Activated T-cell treated with anti-CD3 and anti-CD28 coated beads for 4 hours (primary cell): ENCODE measurements at regions not wholly inside any gene's neighbourhood (a gene's known extent, or its start where the extent isn't known, plus 50 kb on each side); places are given as distances from the start of the nearest gene placed in this dataset.

Experiments
- DNase-seq: peaks from one replicate; pipeline ENCODE4 v3.0.0-alpha.2; 2020

DNA sequence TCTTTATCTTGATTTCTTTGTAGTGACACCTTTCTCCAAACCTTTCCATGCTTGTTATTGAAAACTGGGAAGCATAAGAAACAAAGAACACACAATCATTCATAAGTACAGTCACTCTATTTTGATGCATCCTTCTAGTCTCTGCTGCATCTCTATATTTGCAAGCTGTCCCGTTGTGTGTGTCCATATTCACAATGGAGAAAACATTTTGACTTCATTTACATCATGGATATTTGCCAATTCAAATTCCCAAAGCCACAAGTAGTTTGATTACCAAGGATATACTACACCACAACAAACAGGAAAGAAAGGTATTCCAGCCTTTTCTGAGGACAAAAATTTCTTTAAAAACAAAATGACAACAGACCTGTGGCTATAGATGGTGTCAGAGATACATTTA, 673.8 kb downstream of the STIM2 start:
- no peak for DNase-seq

DNA sequence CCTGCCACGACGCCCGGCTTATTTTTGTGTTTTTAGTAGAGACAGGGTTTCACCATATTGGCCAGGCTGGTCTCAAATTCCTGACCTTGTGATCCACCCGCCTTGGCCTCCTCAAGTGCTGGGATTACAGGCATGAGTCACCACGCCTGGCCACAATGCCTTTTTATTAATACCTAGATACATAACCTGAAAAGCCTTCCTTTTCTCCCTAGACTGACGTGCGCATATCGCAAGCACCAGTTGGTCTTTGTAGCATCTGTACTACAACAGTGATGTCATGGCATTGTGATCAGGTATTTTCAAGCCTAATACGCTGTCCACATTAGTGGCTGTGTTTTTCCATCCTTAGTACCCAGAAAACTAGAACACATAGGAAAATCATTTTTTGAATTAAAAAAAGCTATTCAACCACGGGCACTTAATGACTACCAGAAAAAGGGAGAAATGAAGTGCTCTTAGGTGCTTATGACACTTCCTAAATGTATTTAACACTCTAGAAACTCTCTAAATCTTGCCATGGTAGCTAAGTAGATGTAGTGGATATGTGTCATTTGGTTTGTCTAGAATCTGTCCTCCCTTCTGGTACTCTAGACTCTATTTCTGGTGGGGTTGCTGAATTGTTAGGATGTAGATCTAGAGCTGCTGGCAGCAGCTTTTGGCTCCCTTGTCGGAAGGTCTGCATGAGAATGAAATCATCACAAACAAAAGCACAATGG, 707.8 kb downstream of the STIM2 start:
- no peak for DNase-seq

DNA sequence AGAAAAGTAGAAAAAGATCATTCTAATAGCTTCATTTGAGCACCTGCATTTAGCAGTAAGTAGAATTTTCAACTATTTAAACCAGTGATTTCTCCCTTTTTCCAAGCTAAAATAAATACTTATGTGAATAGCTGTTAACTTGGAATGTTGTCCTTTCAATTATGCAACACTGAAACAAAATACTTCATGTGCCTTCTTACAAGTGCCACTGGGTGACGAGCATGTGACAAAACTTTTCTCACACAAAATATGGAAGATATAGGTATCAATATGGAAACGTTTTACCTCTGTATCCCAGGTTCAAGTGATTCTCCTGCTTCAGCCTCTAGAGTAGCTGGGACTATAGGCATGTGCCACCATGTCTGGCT, 708.3 kb downstream of the STIM2 start:
- DNase-seq: no peak

DNA sequence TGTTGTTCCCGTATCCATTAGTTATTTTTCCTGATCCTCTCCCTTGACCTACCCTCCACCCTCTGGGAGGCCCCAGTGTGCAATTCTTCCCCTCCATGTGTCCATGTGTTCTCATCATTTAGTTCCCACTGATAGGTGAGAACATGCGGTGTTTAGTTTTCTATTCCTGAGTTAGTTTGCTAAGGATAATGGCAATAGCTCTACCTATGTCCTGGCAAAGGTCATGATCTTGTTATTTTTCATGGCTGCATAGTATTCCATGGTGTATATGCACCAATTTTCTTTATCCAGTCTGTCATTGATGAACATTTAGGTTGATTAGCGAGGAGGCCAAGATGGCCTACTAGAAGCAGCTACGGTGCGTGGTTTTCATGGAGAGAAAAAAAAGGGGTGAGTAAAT, 714.1 kb downstream of the STIM2 start:
- no peak for DNase-seq

DNA sequence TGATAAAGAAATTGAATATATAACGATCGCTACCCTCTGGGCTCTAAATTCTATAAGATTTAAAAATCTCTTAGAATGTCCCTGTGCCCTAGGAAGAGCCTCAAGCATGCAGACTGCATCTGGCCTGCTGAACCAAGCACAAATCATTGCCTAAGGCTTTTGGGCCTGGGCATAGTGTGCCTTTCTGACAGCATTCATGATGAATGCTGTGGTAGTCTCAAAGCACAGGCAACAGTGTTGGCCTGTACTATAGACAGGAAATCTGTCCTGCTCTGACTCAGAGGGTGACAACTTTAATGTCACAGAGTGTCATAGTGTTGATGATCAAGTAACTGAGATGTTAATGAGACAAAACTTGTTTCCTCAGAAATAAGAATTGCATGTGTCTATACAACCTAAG, 717.3 kb downstream of the STIM2 start:
- DNase-seq: no peak

DNA sequence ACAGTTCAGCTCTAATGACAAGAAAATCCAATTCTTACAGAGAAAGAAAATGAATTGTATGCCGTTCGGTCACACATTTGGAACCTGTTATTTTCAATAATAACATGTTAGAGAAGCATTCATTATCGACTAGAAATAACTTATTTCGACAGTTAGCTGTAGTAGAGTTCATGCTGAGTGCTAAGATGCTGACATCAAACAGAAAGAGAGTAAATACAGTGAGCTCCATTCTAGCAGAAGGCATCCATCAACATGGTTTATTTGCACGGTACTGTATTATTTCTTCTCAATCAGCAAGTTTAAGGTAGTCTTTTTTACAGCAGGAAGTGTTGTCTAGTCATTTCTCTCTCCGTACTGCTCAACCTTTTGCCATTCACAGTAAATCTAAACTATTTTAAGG, 732.1 kb downstream of the STIM2 start:
- no peak for DNase-seq

DNA sequence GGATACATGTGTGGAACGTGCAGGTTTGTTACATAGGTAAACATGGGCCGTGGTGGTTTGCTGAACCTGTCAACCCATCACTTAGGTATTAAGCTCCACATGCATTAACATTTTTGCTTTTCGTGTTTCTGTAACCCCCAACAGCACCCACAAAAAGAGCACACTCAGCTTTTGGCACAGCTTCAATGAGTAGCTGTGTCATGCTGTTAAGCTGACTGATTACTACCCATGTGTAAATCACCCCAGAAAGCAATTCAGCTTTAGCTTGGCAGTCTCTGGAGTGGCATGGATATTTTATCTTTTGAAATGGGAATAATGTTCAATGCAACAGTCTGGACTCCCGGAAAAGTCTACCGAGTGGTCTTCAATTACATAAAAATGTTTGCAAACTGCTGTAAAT, 734.3 kb downstream of the STIM2 start:
- no peak for DNase-seq

DNA sequence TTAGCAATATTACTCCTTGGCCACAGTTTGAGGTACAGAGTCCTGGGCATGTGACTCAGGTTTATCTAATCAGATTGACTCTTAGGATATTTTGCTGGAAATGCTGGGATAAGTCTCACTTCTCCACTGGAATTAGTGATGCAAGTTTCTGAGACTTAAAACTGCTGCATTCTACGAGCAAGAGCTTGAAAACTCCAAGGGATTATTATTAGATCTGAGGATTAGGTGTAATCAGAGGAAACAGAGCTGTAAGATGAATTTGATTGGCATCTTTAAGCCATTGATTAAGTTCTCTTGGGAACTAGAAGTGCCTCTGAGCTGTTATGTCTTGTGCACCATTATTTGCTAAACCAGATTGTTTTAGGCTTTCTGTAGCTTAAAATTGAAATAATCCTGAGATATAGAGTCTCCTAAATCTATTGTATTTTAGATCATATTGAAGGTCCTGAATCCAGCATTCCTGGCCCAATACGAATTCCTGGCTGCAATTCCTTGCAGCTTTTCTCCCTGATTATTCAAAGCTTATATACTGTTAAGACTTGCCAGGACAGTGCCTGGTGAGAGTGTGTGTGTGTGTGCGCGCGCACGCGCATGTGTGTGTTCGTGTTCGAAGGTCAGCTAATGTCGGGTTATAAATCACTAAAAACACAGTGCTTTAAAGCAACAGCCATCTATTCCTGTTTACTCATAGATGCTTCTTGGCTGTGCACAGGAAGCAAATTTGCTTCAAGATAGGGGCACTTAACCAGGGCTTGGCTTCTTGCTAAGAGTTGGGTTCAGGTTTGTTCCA, 735.1 kb downstream of the STIM2 start:
- DNase-seq: no peak

DNA sequence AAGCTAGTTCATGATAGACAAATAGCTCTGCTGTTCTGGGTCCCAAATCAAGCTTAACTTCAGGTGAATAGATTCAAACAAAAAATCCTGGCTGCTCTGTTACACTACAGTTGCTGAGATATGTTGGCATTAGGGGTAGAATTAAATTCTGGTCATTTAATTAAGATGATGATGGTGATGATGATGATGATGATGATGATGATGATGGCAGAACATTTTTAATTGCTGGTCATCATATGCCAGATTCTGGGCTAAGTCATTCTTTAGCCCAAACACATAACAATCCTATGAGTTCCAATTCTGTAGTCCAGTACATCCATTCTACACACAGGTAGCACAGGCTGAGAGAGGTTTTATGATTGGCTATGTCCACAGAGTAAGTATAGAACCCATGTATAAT, 741.5 kb downstream of the STIM2 start:
- no peak for DNase-seq

DNA sequence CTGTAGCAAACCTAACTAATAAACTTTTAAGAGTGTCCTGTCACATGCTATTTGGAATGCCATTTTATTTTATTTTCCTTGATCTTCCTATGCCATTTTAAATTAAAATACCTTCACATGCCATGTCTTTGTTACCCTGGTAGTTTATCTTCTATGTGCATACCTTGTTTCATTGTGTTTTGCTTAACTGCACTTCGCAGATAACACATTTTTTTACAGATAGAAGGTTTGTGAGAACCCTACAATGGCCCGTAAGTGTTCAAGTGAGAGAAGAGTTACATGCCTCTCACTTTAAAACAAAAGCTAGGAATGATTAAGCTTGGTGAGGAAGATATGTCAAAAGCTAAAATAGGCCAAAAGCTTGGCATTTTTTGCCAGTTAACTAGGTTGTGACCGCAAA, 744.1 kb downstream of the STIM2 start:
- DNase-seq: no peak

DNA sequence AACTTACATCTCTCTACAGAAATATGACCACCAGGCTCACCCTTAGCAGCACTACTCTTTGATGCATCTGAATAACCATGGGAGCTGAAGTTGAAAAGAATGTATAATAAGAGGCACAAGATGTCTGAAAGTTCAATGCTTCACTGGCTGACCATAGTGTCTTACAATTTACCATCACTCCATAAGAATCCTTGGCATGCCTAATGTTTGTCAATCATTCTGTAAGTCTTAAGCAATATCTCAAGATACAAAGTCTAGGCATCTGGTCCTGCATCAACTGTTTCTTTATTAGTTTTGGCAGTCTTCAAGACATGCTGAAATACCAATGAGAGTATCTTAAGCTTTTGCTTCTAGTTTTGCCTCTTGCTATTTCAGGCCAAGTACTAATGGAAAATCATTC, 755.5 kb downstream of the STIM2 start:
- DNase-seq: no peak

DNA sequence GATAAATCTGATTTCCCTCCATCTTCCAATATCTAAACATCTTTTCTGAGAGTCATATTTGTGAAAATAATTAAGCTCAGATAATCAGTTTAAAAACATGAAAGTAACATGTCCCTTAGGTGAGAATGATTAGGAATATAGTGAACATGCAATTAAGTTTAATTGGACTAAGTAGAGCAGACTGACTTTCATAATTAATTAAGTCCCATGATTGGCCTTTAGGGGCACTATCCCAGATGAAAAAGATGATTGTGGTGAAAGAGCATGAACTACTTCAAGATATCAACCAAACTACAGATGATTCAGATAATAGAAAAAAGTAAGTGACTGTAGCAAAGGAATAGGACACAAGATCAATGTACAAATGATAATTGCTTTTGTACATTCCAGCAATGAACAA, 758.8 kb downstream of the STIM2 start:
- DNase-seq: no peak

DNA sequence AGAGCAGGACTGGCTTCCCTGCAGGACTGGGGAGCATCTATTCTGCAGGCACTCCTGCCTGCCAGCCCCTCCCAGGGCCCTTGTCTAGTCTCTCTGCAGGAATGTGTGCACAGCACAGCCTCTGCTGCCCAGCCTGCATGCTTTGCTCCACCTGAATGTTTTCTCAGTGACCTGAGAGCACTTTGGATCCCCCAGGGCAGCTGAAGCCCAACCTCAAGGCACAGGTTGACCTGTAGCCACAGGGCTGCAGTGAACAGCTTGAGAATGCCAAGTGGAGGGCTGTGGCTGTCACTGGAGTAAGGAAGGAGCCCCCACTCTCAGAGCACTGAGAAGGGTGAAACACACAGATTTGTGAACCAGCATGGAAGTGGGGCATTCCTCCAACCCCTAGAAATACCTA, 760.2 kb downstream of the STIM2 start:
- no peak for DNase-seq

DNA sequence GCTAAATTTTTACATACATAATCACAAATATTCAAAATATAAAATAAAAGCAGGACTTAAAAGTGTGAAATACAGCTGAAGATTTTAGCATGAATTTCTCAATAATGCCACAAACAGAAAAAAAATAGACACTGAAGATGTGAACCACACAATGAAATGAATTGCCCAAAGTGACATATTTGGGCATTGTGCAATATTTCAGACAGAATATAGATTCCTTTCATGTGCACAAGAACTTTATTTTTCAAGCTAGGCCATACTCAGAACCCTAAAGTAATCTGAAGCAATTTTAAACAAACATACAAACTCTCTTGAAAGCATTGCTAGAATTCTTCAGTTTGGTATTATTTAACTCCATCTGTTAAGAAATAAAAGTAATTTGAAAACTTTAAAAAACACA, 764.1 kb downstream of the STIM2 start:
- DNase-seq: no peak

DNA sequence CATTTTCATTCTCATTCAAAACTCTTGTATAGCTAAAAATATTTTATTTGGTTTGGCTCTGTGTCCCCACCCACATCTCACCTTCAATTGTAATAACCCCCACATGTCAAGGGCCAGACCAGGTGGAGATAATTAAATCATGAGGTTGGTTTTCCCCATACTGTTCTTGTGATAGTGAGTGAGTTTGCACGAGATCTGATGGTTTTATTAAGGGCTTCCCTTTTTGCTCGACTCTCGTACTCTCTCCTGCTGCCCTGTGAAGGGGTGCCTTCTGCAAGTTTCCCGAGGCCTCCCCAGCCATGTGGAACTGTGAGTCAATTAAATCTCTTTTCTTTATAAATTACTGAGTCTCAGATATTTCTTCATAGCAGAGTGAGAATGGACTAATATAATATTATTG, 768.0 kb downstream of the STIM2 start:
- no peak for DNase-seq

DNA sequence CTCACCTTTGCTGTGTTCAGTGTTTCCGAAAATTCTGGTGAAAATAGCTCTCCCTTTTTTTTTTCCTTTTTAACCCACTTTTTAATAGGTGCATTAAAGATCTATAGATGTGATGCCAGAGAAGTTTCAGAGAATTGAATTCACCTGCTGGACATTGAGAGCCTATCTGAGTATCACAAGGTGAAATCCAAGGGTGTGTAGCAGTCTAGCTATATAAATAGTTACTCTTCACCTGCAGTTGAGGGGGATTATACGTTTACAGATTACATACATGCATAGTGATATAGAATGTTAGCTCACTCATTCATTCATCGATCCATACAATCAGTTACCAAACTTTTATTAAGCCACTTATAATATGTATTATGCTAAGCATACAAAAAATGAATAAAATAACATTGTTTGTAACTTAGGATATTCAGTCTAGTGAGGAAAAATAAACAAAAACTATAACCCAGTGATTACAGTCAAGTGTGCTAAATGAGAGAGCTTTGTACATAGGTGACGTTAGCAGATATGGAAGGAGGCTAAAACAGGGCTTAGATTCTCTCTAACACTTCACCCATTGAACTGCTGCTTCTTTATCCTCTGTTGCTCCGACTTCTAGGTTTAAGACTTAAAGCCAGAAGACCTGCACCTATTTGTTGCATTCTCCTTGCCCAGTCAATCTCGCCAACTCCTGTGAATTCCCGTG, 769.0 kb downstream of the STIM2 start:
- no peak for DNase-seq

DNA sequence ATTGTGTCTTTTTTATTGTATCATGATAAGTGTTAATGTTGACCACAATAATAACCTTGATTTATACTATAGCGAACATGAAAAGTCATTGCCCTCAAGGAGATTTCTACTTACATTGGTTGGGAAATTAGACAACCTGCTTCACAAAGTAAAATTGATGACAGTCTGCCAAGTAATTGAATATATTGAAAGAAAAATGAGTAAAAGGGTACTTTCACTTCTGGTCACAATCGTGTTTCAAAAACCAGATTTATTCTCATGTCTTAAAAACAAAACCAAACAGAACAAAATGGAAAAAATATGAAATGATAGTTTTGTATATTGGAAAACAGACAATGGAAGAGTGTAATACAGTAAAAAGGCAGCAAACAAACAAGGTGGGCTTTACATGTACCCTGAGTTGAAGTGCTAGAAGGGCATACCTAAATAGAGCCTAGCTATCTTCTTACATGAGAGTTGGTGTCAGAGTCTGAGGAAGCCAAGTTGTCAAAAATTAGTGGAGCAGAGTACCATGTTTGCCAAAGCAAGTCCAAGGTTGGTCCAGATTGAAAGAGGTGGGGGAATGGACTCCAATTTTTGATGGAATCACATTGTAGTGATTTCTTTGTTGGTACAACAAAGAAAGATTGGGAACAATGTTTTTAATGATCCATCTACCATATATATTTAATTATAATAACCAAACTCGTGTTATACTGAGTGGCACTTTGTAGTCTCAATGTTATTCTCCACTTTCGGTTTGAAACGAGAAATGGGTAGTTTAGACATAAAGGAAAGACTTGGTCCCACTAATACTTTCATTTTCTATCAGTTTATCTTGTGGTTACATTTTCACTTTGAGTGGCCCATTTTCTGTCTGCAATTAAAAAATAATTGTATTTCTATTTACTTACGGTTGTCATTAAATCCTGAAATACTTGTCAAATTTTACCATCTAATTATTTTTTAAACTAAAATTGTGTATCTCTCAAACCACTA, 775.6 kb downstream of the STIM2 start:
- no peak for DNase-seq

DNA sequence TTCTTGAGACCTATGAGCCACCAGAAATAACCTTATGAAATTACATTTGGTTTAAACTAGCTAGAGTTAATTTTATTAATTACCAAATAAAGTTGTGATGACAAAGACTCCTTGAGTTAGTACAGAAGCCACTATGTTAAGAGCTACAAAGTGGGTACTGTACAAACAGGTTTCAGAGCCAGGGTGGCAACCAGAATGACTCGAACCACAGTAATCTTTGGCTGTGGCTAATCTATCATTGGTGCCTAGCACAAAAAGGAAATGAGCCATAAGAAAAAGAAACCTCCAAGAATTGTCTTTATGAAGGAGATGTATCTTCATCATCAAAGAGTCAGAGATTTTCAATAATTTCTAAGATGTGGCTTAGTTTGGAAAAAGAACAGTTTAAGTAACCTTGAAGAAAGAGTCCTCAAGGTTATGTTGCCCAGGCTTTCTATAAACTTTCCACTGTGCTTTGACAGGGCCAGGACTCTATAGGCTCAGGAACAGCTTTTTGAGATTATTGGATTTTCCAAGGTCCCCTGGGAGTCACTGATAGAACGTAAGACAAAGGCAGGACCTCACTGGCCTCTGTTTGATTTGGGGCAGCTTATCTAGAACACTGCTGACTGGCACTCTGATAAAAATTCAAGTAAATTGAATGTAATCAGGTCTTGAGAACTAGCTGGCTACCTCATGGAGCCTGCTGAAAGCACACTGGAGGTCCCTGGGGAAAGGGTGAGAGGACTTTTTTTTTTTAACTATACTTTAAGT, 777.7 kb downstream of the STIM2 start:
- DNase-seq: no peak

DNA sequence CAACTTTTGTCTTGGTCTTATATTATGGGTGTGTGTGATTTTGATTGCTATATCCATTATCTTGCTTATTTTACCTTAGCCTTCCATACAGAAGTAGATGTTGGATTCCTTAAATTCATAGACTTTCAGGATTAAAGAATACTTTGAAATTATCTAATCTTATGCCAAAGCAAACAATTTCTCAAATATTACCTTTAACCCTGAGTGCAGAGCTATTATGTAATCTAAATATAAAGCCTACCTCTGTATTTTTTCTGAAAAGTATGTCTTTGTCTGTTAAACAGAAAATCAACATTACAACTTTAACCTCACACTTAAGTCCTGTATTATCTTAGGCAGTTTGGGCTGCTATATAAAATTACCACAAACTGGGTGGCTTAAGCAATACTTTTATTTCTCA, 782.5 kb downstream of the STIM2 start:
- DNase-seq: no peak

DNA sequence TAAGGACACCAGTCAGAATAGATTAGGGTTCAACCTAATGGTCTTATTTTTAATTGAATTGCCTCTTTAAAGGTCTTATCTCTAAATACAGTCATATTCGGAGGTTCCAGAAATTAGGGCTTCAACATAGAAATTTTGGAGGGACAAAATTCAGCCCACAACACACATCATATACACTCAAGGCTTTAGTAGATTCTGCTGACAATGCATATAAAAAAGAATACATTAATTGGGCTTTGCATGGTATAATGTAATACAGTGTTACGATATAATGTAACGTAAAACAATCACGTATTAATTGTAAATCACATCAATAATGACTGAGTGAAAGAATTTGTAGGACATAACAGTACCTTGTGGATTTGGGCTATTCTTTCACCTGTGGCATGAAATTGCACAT, 787.8 kb downstream of the STIM2 start:
- DNase-seq: no peak

DNA sequence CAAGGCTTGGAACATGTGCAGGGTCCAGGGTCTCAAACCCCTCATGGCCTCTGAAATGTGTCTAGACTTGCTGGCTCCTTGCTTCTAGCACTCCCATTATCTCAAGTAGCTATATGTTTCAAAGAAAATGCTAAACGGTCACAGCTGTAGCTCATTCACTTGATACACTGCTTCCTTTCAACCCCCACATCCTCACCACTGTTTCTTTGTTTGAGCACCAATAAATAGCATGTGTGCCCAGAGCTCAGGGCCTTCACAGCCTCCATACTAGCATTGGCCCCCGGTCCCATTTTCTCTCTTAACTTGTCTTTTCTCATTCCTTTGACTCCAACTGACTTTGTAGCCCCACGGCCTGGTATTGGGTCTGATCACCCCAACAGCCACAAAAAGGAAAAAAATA, 801.8 kb downstream of the STIM2 start:
- no peak for DNase-seq

DNA sequence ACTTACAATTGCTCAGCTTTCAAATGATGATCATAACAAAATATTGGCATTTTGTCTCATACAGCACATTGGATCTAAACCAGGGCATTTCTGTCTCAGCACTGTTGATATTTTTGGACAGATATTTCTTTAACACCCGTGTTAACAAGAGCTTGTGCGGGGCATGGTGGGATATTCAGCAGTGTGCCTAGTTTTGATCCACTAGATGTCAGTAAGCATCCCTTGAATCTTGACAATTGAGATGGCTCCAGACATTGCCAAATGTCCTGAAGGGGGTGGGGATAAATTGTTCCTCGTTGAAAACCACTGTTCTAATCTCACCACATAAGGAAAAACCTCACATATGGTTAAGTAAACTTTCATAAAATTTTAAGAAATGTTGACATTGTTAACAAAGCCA, 806.3 kb downstream of the STIM2 start:
- DNase-seq: no peak
